IMR-90 (cell line): ENCODE measurements at regions not wholly inside any gene's neighbourhood (a gene's known extent, or its start where the extent isn't known, plus 50 kb on each side); places are given as distances from the start of the nearest gene placed in this dataset.
A peak's percentile ranks its signal among the peaks of the same experiment; 100 is the strongest.

Experiments used
- ATAC-seq: fragments of 200-7000 bp; cut with Tn5 transposase; 2 replicates; pipeline ENCODE4 v1.9.1; 2020; ENCODE audit warnings: low read depth, mild to moderate bottlenecking, moderate library complexity
- BruUV-seq: library from RNA; stranded (reverse); fragments of 400-500 nt; replicated peaks from 2 replicates; lab custom pipeline; 2021; lab: Mats Ljungman, UMichigan
- CTCF ChIA-PET: fragments of 300-600 bp; formaldehyde crosslinking; extraction: SDS; loops from one replicate; lab custom pipeline; 2021; ENCODE audit warnings: antibody characterized with exemption; lab: Yijun Ruan, JAX
- POLR2A ChIA-PET: fragments of 300-600 bp; sonication (Branson Sonifier 250); formaldehyde crosslinking; loops from one replicate; lab custom pipeline; 2022; ENCODE audit warnings: antibody characterized with exemption; ENCODE audit not compliant: unreplicated experiment; lab: Charles Lee
- DNase-seq: peaks from one replicate; pipeline ENCODE4 v3.0.0; 2013
- H2AFZ ChIP-seq: replicated peaks from 2 replicates; pipeline ENCODE3; 2013; ENCODE audit warnings: low read length, mild to moderate bottlenecking; ENCODE audit not compliant: poor library complexity
- H2AK5ac ChIP-seq: 2 replicates; pipeline ENCODE4 v1.6.1; 2013; ENCODE audit warnings: low read depth, low read length, inconsistent platforms
- H2AK9ac ChIP-seq: replicated peaks from 2 replicates; pipeline ENCODE3; 2013; ENCODE audit warnings: mild to moderate bottlenecking, low read depth, low read length, moderate library complexity; ENCODE audit not compliant: poor library complexity
- H2BK120ac ChIP-seq: 2 replicates; pipeline ENCODE4 v1.6.1; 2013; ENCODE audit warnings: low read depth, low read length, inconsistent platforms
- H2BK15ac ChIP-seq: 3 replicates; pipeline ENCODE4 v1.6.1; 2013; ENCODE audit warnings: low read depth, low read length, inconsistent platforms
- H2BK20ac ChIP-seq: 2 replicates; pipeline ENCODE4 v1.6.1; 2013; ENCODE audit warnings: low read depth, mild to moderate bottlenecking, inconsistent platforms, low read length, moderate library complexity
- H2BK5ac ChIP-seq: 2 replicates; pipeline ENCODE4 v1.6.1; 2013; ENCODE audit warnings: mild to moderate bottlenecking, low read depth, low read length, inconsistent platforms; ENCODE audit not compliant: poor library complexity, severe bottlenecking
- H3K14ac ChIP-seq: replicated peaks from 2 replicates; pipeline ENCODE4 v1.6.1; 2013; ENCODE audit warnings: low read depth, low read length, inconsistent platforms
- H3K18ac ChIP-seq: 2 replicates; pipeline ENCODE4 v1.6.1; 2013; ENCODE audit warnings: low read depth, low read length, control low read depth
- H3K23ac ChIP-seq: 2 replicates; pipeline ENCODE4 v1.6.1; 2013; ENCODE audit warnings: low read depth, low read length, inconsistent platforms
- H3K27ac ChIP-seq: 2 replicates; pipeline ENCODE4 v1.5.1; 2013; ENCODE audit warnings: mild to moderate bottlenecking, control low read depth, low read length; ENCODE audit not compliant: insufficient read depth
- H3K27me3 ChIP-seq: 2 replicates; pipeline ENCODE4 v1.6.1; 2013; ENCODE audit warnings: low read length; ENCODE audit not compliant: control insufficient read depth, insufficient read depth
- H3K36me3 ChIP-seq: 2 replicates; pipeline ENCODE4 v1.6.1; 2013; ENCODE audit warnings: low read length, mixed read lengths; ENCODE audit not compliant: control insufficient read depth, insufficient read depth
- H3K4ac ChIP-seq: 2 replicates; pipeline ENCODE4 v1.6.1; 2013; ENCODE audit warnings: low read depth, low read length, inconsistent platforms
- H3K4me1 ChIP-seq: 2 replicates; pipeline ENCODE4 v1.6.1; 2013; ENCODE audit warnings: low read length, mixed read lengths; ENCODE audit not compliant: control insufficient read depth, insufficient read depth
- H3K4me2 ChIP-seq: 2 replicates; pipeline ENCODE4 v1.6.1; 2013; ENCODE audit warnings: low read depth, mild to moderate bottlenecking, control low read depth, low read length, moderate library complexity
- H3K4me3 ChIP-seq: 2 replicates; pipeline ENCODE4 v1.5.1; 2013; ENCODE audit warnings: low read depth, mild to moderate bottlenecking, control low read depth, low read length, moderate library complexity; ENCODE audit not compliant: insufficient read depth
- H3K56ac ChIP-seq: 2 replicates; pipeline ENCODE4 v1.6.1; 2013; ENCODE audit warnings: low read length, inconsistent platforms; ENCODE audit not compliant: insufficient read depth; ENCODE audit errors: extremely low read depth
- H3K79me1 ChIP-seq, 2 experiments: 2 replicates each; pipeline ENCODE4 v1.6.1; 2013; ENCODE audit warnings: low read length in 2 of 2, inconsistent platforms in 1 of 2, low read depth in 1 of 2
- H3K9ac ChIP-seq: 2 replicates; pipeline ENCODE4 v1.6.1; 2013; ENCODE audit warnings: low read depth, low read length, control low read depth
- H3K9me1 ChIP-seq: 2 replicates; pipeline ENCODE4 v1.6.1; 2013; ENCODE audit warnings: low read length, inconsistent platforms; ENCODE audit not compliant: insufficient read depth
- H3K9me3 ChIP-seq: 2 replicates; pipeline ENCODE4 v1.6.1; 2013; ENCODE audit warnings: low read length; ENCODE audit not compliant: control insufficient read depth, insufficient read depth
- H4K20me1 ChIP-seq: 2 replicates; pipeline ENCODE4 v1.6.1; 2013; ENCODE audit warnings: low read length, inconsistent platforms; ENCODE audit not compliant: insufficient read depth
- H4K5ac ChIP-seq: 2 replicates; pipeline ENCODE4 v1.6.1; 2013; ENCODE audit warnings: mild to moderate bottlenecking, low read depth, low read length, control low read depth
- H4K8ac ChIP-seq, 2 experiments: 2 replicates each; pipeline ENCODE4 v1.6.1; 2013; ENCODE audit warnings: low read depth in 2 of 2, low read length in 2 of 2, control low read depth in 1 of 2, inconsistent platforms in 1 of 2
- H4K91ac ChIP-seq: 2 replicates; pipeline ENCODE4 v1.6.1; 2013; ENCODE audit warnings: low read depth, low read length, inconsistent platforms; ENCODE audit not compliant: insufficient read depth
- BHLHE40 ChIP-seq: fragments of 150-350 bp; IDR thresholded peaks from 2 replicates; pipeline ENCODE4 v1.6.1; 2016; ENCODE audit warnings: mild to moderate bottlenecking, low read depth, low read length
- CEBPB ChIP-seq: IDR thresholded peaks from 2 replicates; pipeline ENCODE4 v1.6.1; 2012; ENCODE audit warnings: low read depth, low read length, improper control_type of control experiment
- CHD1 ChIP-seq: IDR thresholded peaks from 2 replicates; pipeline ENCODE4 v1.6.1; 2012; ENCODE audit warnings: low read depth, low read length, improper control_type of control experiment
- CTCF ChIP-seq: conservative IDR thresholded peaks from 2 replicates; pipeline ENCODE4 v1.5.1; 2012; ENCODE audit warnings: mild to moderate bottlenecking, low read depth, low read length, improper control_type of control experiment
- ELK1 ChIP-seq: fragments of 150-350 bp; IDR thresholded peaks from 2 replicates; pipeline ENCODE4 v1.6.1; 2016; ENCODE audit warnings: low read depth, mild to moderate bottlenecking, low read length, moderate library complexity, borderline replicate concordance
- FOS ChIP-seq: fragments of 150-350 bp; IDR thresholded peaks from 2 replicates; pipeline ENCODE4 v1.6.1; 2016; ENCODE audit warnings: low read depth, low read length
- MAFK ChIP-seq: IDR thresholded peaks from 2 replicates; pipeline ENCODE4 v1.6.1; 2012; ENCODE audit warnings: low read depth, low read length, improper control_type of control experiment
- MAZ ChIP-seq: IDR thresholded peaks from 2 replicates; pipeline ENCODE4 v1.6.1; 2012; ENCODE audit warnings: low read depth, mild to moderate bottlenecking, low read length, improper control_type of control experiment, moderate library complexity, borderline replicate concordance
- MXI1 ChIP-seq: IDR thresholded peaks from 2 replicates; pipeline ENCODE4 v1.6.1; 2012; ENCODE audit warnings: low read depth, mild to moderate bottlenecking, low read length, moderate library complexity, borderline replicate concordance
- NFE2L2 ChIP-seq: fragments of 150-350 bp; IDR thresholded peaks from 2 replicates; pipeline ENCODE4 v1.6.1; 2016; ENCODE audit warnings: low read depth, mild to moderate bottlenecking, low read length
- POLR2A ChIP-seq: IDR thresholded peaks from 2 replicates; pipeline ENCODE4 v1.6.1; 2012; ENCODE audit warnings: mild to moderate bottlenecking, low read depth, low read length
- RAD21 ChIP-seq: IDR thresholded peaks from 2 replicates; pipeline ENCODE4 v1.6.1; 2012; ENCODE audit warnings: low read length, improper control_type of control experiment
- RCOR1 ChIP-seq: IDR thresholded peaks from 2 replicates; pipeline ENCODE4 v1.6.1; 2012; ENCODE audit warnings: mild to moderate bottlenecking, low read length, improper control_type of control experiment; ENCODE audit not compliant: insufficient replicate concordance
- RFX5 ChIP-seq: IDR thresholded peaks from 2 replicates; pipeline ENCODE4 v1.8.0; 2012; ENCODE audit warnings: low read depth, mild to moderate bottlenecking, low read length, moderate library complexity
- SMC3 ChIP-seq: fragments of 150-350 bp; IDR thresholded peaks from 2 replicates; pipeline ENCODE4 v1.6.1; 2016; ENCODE audit warnings: low read depth, mild to moderate bottlenecking, antibody characterized with exemption, low read length, moderate library complexity
- USF2 ChIP-seq: fragments of 150-350 bp; IDR thresholded peaks from 2 replicates; pipeline ENCODE4 v1.6.1; 2017; ENCODE audit warnings: mild to moderate bottlenecking, antibody characterized with exemption, low read length, low read depth
- WGBS, 2 experiments: methylation state at CpG; one replicate each; pipeline versions ENCODE4 v1.1.5 to v1.1.7; 2013; ENCODE audit warnings: missing lambda C conversion rate in 2 of 2; ENCODE audit not compliant: insufficient read length in 1 of 2; ENCODE audit errors: extremely low coverage in 2 of 2; 5-methylcytosine and 5-hydroxymethylcytosine counted together
- dilution Hi-C: fragments of 300-500 bp; cut with HindIII; formaldehyde crosslinking; loops from one replicate; pipeline ENCODE4 v1.14.3; 2018; ENCODE audit warnings: low sequenced_read_pairs; ENCODE audit not compliant: unreplicated experiment
- in situ Hi-C: fragments of 300-500 bp; cut with MboI; formaldehyde crosslinking; loops from 3 replicates; pipeline ENCODE4 v1.14.3; 2019; ENCODE audit warnings: low sequenced_read_pairs, inconsistent platforms, mixed read lengths
- intact Hi-C: fragments of 100-400 bp; cut with micrococcal nuclease; formaldehyde crosslinking; loops from 2 replicates; pipeline ENCODE4 v1.10.0; 2022

- Histone ChIP-seq H3K27ac (no peak overlapping the region), H2AFZ (no peak overlapping the region), H3K9me1 (peaks cover 4% of the 10 kb centered on the region; the same call in 1 of the 2 replicates), H2AK9ac (no peak overlapping the region), H2AK5ac (peak overlapping the region; percentile 52; the same call in 1 of the 2 replicates), H4K91ac (no peak overlapping the region), H3K4me3 (no peak overlapping the region), H3K79me1 (no peaks in the 10 kb centered on the region), H2BK5ac (no peak overlapping the region), H2BK120ac (no peak overlapping the region), H3K14ac (no peak overlapping the region), H3K4me2 (no peak overlapping the region), H3K4ac (no peak overlapping the region), H4K20me1 (no peaks in the 10 kb centered on the region), H3K9me3 (no peaks in the 10 kb centered on the region), H3K23ac (no peak overlapping the region), H3K27me3 (no peaks in the 10 kb centered on the region; the same call in 1 of the 2 replicates), H4K8ac (no peak overlapping the region), H3K56ac (no peak overlapping the region), H3K4me1 (peaks cover 9% of the 10 kb centered on the region; the same call in 1 of the 2 replicates), H3K18ac (no peak overlapping the region), H2BK20ac (no peak overlapping the region), H3K9ac (no peak overlapping the region), H4K5ac (no peak overlapping the region), H3K36me3 (no peaks in the 10 kb centered on the region), H2BK15ac (no peak overlapping the region)
- intact Hi-C loops, result no loop called here
- dilution Hi-C loops, result no loop called here
- no TSS peak for BruUV-seq
- ChIA-PET CTCF (interaction anchor here (0.6 kb wide), 2 partner anchors 10 to 508 kb away, joined by 3 to 6 read pairs; no protein-coding TSS in a partner anchor), POLR2A (no interaction called here)
- no peak for DNase-seq
- WGBS, 2 experiments, result 97% methylated on average over 8 of the region's 13 CpGs; no CpG with 5 or more reads in 1 of the 2 experiments
- TF ChIP-seq NFE2L2 (no peak), CTCF (no peak), POLR2A (no peak), RFX5 (no peak), MAZ (no peak), MXI1 (no peak), FOS (no peak), BHLHE40 (no peak), CEBPB (no peak), USF2 (no peak), SMC3 (no peak), MAFK (no peak), RAD21 (no peak), RCOR1 (no peak), CHD1 (no peak), ELK1 (no peak)
- in situ Hi-C loops, result no loop called here
- no peak for ATAC-seq
Observed at GRCh38 chr2:9150906-9151305, 55.7 kb upstream of the ASAP2 start.
